Fibroblast of skin of left biceps (primary cell): ENCODE measurements at regions not wholly inside any gene's neighbourhood (a gene's known extent, or its start where the extent isn't known, plus 50 kb on each side); places are given as distances from the start of the nearest gene placed in this dataset.

Experiments
- DNase-seq, 2 experiments: peaks; one replicate each; pipeline ENCODE4 v3.0.0-alpha.2; 2013; ENCODE audit warnings: low read depth in 2 of 2

DNA sequence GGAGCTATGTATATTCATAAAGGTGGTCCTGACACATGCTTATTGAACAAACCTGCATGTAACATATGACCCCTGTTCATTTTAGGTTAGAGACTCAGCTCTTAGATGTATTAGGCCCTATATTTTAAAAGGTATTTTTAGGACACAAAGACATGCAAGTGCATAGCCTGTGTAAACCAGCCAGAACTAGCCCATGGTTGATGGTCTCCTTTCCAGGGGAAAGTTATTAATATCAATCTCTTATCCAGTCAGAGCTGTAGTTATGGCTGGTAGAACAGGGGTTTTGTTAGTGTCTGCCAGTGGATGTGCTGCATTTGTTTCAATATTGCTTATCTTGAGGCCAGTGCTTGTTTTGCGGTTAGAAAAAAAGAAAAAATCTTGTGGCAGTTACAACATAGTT, 488.6 kb downstream of the KCTD8 start:
- no peak for DNase-seq

DNA sequence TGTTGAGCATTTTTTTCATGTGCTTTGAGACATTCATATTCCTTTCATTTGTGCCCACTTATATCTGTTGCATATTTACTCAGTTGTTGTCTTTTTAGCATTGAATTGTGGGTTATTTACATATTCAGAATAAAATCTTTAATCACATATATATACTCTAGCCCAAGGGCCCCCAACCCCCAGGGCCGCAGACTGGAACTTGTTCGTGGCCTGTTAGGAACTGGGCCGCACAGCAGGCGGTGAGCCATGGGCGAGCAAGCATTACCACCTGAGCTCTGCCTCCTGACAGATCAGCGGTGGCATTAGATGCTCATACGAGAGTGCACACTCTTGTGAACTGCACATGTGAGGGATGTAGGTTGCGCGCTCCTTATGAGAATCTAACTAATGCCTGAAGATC, 480.6 kb downstream of the KCTD8 start:
- DNase-seq, result no peak

DNA sequence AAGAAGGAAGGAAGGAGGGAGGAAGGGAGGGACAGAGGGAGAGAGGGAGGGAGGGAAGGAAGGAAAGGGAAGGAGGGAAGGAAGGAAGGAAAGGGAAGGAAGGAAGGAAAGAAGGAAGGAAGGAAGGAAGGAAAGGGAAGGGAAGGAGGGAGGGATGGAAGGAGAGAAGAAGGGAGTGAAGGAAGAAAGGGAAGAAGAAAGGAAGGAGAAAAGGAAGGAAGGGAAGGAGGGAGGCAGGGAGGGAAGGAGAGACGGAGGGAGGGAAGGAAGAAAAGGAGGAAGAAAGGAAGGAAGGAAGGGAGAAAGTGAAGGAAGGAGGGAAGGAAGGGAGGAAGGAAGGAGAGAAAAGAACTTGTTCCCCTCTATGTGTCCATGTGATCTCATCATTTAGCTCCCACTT, 465.0 kb downstream of the KCTD8 start:
- DNase-seq, result no peak

DNA sequence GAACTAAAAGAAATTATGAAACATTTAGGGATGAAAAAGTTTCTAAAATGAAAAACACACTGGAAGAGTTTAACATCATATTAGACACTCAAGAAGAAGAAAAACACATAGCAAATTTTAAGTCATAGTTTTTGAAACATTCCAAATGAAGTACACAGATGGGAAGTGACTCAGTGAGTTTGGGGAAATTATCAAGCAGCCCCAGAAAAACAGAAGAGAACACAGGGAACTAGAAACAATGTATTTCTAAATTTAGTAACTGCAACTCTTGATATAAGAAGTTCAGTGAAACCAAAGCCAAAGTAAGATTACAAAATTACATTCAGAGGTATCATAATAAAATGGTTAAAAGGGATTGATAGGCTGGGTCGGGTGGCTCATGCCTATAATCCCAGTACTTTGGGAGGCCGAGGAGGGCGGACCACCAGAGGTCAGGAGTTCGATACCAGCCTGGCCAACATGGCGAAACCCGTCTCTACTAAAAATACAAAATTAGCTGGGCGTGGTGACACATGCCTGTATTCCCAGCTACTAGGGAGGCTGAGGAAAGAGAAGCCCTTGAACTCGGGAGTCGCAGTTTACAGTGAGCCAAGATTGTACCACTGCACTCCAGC, 461.2 kb downstream of the KCTD8 start:
- DNase-seq, result no peak

DNA sequence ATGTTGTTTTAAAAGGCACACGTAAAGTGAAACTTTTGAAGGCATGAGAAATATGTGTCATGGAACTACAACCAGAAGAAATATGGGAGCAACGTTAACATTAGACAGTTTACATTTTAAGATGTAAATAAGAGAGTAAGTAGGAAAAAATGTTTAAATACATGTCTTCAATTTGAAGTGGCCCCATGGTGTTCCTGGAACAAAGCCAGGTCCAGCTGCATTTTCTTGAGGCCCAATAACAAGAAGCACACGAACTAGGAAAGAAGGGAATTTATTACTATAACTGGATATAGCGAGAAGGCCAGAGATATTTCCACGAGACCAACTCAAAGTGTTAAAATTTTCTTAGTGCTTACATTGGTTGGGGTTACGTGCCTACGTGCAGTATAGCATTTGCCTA, 458.1 kb downstream of the KCTD8 start:
- DNase-seq, result no peak

DNA sequence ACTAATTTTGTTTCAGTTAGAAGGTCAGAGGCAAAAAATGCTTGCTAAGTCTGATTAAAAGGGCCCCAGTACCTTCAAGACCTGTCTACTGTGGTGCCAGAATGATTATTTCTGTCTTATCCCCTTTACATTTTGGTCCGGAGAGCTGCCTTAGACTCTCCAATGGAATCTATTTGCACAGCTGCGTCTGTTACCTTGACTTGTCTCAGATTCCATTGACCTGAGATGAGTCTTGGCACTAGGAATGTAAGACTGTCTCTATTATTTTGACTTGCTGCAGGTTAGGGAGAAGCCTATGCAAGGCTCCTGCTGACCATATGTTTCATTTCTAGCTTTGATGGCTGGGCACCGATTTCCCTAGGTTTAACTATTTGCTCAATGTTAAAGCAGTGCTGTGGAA, 457.6 kb downstream of the KCTD8 start:
- DNase-seq, result no peak

DNA sequence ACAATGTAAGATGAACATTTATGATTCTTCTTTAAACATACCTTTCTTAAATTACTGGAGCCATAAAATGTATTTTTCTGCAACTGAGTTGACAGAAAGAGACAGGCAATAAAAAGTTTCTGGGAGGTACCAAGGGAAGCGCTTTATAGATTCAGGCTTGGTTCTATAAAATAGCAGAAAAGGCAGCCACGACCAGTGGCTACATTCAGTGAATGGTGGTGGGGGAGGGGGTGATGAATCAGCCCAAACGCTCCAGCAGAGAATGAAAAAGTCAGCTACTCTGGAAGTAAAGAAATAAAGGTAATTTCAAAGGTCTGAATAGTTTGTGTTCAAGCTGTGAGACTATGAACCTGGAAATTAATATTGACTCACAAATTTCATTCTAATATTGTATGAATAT, 456.1 kb downstream of the KCTD8 start:
- no peak for DNase-seq

DNA sequence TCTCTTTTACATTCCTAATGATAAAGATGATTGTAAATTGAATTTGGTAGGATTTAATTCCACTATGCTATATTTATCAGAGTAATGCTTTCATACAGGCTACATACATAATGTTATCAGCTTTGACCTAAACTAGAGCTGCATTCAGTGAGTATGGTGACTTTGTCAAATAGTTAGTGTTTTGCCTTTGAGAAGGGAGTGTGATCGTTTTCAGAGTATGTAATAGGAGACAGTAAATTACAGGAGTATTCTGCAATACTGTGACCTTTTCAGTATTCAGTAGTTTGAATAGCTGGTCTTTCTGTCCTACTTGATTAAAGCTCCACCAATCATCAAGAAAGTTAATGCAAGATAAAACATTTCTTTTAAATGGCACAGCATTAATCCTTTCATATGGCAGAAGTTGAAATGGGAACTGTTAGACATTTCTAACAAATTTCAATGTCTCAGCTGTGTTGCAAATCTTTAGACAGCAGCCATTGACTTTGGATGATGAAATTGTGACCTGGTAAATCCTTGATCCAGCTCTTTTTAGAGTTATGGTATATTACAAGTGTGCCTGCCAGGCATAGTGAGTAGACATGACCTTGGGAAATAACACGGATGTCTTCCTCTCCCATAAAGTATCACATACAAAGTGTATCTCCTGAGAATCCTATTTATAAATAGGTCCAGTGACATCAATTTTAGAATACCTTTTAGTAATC, 455.3 kb downstream of the KCTD8 start:
- DNase-seq, result no peak

DNA sequence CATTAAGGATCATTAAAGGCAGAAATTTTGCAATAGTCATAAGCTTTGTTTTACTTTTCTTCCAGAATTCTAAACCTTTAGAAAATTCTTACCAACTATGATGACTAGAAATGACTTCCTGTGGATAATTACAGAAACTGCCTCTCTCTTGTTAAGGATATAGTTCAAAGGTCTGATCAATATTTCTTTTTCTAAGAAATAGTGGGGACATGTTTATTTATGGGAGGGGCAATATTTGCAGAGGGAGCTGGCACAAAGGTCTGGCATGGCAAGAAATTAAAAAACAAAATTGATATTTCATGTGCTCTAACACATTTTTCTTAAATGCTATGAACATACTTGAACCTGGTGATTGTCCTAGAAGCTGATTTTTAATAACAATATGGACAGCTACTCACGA, 448.9 kb downstream of the KCTD8 start:
- no peak for DNase-seq

DNA sequence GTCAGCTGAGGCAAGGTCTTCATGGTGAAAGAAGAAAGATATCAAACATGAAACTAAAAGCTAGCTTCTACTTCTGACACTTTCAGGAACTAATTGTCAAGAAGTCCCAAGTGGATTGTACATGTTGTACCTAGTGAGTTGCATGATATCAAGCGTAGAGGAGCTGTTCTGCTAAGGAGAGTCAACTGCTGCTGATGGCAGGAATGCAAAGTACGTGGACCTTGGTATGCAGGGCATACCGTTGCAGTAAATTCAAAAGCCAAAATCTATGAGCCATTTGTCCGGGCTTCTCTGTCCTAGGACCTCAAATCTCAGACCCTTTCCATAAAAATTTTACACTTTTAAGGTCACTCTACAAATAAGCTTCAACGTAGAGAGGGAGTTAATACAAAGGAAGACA, 446.2 kb downstream of the KCTD8 start:
- no peak for DNase-seq

DNA sequence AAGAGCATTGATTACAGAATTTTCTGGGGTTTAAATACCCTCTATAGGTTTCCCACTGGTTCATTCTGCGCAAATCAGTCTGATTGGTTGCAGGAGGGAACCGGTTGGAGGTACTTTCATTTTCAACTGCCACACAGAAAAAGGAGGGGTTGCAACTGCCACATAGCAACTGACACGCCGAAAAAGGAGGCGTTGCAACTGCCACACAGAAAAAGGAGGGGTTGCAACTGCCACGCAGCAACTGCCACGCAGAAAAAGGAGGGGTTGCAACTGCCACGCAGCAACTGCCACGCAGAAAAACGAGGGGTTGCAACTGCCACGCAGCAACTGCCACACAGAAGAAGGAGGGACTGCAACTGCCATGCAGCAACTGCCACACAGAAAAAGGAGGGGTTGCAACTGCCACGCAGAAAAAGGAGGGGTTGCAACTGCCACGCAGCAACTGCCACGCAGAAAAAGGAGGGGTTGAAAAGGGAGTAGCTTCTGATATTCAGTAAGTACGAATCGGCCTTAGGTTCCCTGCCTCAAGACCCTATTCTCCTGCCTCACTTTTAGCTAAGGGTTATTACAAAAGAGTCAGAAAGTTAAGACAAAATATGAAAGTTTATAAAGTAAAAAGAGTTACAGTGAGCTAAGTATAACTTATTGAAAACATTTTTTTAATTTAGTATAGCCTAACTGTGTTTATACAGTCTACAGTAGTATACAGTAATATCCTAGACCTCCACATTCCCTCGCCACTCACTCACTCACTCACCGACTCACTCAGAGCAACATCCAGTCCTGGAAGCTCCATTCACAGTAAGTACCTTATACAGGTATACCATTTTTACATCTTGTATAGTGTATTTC, 431.8 kb downstream of the KCTD8 start:
- DNase-seq, result no peak

DNA sequence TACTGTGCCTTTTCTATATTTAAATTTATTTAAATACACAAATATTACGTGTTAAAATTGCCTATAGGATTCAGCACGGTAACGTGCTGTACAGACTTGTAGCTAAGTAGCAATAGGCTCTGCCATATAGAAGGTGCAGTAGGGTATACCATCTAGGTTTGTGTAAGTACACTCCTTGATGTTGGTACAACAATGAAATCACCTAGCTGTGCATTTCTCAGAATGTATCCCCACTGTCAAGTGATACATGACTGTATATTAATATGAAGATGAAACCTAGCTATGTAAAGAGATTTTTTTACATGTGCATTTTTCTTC, 431.2 kb downstream of the KCTD8 start:
- DNase-seq, result no peak

DNA sequence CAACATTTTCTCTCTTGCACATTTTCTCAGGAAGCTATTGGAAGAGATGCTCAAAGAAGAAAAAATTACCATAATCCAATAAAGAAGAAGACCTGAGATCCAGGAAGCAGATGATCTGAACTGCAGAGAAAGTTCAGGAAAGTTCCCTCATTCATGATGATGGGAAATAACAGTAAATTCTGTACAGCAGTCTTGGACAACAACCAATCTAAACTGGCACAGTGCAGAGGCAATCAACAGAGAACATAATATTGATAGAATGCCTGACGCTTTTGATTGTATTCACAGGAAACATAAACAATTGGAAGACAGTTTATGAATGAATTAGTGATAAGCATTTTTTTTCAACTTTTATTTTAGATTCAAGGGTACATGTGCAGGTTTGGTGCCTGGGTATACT, 428.9 kb downstream of the KCTD8 start:
- DNase-seq, result no peak

DNA sequence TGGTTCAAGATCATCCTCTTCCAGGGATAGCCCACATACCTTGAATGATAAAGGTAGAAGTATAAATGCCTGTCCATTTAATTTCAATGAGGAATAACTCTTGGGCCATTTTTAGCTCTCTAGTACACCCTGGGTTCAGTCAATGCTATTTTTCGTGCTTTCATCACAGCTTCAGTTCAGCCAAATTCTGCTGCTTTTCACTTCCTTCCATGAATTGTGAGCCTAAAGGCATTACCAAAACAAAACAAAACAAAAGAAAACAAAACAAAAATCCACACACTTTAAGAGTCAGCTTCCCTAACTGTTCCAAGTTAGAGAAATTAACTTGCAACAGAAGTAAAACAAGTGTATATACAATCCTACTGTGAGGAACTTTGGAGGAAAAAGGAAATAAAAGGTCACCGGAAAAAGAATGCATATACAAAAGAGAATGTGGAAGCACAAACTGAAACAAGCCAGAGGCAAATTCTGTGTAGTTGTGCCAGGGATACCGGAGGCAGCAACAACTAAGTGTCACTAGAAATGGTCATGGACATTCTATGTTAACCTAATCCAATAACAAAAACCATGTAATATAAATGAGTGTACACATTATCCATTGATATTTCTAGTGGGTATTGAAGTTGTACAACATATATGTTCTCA, 423.1 kb downstream of the KCTD8 start:
- no peak for DNase-seq

DNA sequence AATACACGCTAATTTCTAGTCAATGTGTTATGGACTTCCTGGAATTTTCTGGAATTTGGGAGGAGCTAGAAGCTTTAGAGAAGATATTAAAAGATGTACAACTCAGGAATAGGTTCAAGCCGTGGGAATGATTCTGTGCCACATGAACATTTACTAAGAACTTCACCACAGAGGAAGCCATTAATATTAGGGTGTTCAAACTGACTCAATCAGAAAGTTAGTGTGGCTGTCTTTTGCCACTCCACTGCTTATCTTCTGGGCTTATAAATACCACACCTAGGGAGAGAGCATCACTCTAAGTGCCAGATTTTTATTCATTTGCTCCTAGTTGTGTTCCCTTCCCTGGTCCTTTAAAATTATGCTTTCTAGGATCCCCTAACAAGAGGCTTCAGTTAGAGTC, 409.8 kb downstream of the KCTD8 start:
- no peak for DNase-seq

DNA sequence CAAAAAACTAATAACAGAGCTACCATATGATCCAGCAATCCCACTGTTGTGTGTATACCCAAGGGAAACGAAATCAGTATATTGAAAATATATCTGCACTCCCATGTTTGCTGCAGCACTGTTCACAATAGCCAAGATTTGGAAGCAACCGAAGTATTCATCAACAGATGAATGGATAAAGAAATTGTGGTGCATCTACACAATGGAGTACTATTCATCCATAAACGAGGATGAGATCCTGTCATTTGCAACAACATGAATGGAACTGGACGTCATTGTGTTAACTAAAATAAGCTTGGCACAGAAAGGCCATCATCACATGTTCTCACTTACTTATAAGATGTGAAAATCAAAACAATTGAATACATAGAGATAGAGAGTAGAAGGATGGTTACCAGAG, 402.1 kb downstream of the KCTD8 start:
- DNase-seq, result no peak

DNA sequence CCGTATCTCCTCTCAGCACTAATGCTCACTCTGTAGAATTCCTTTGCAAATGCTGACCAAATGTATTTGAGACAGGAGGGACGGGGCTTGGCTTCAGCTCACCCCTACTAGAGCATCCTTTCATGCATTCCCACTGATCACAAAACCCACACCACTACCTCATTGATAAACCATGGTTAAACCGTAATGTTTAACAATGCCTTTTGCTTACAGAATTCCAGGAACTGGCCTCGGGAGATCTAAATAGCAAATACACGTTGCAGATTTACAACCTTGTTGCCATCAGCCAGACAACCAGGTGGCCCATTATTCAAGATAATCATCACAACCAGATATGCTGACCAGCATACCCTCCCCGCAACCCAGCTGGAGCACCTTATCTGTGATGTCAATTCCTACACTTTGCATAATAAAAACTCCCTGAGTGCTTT, 391.9 kb downstream of the KCTD8 start:
- DNase-seq, result no peak

DNA sequence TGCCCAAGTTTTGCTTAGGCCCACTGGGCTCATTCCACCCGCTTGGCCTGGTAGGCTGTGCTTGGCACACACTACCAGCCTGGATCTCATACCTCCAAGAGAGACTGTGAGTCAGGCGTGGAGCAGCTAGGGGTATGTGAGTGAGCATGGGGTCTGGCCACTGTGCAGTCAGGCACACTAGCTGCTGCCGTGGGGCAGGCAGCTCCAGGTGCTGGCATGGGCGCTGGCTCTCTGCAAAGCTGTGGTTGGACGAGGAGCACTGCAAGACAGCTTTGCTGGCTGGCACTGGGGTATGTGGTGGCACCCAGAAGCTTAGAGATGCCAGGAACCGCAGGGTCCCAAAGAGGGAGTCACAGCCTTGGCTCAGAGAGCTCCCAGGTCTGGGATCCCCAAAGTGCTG, 377.8 kb downstream of the KCTD8 start:
- no peak for DNase-seq

DNA sequence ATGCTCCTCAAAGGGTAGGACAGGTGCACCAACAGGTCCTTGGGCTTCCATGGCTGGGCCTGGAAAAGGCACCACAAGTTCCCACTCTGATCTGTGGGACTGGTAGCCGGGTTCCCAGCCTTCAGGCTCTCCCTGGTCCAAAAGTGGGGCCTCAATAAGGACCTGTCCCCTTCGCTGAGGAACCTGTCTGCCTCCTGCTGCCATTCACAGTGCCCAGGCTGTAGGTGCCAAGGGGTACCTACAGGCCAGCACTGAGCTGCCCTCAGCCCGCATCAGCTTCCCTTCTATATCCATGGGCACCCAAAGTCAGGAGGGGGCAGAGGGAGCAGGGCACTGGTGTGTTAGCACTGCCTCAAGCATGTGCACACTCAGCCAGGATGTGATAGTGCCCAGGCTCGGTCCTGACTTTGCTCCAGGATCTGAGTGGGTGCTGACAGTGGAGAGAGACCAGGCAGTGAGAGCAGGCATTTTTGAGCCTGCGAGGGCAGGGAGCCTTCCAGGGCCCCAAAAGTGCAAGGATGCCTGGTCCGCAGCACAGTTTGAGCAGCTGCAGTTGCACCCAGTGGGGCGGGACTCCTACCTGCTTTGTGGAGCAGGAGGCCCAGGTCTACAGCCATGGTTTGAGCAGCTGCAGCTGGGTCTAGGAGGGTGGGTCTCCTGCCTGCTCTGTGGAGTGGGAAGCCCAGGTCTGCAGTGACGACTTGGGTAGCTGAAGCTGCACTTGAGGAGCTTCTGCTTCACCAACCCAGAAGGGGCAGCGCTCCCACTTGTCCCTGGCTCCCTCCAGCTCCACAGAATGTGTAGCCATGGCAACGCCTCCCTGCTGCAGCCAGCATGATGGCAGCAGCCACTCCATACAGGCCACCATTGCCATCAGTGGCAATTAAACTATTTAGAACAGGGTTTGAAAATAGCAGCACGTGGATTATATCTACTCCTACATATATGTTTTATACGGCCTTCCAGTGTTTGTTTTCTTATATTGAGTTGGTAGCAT, 376.4 kb downstream of the KCTD8 start:
- DNase-seq, result no peak

DNA sequence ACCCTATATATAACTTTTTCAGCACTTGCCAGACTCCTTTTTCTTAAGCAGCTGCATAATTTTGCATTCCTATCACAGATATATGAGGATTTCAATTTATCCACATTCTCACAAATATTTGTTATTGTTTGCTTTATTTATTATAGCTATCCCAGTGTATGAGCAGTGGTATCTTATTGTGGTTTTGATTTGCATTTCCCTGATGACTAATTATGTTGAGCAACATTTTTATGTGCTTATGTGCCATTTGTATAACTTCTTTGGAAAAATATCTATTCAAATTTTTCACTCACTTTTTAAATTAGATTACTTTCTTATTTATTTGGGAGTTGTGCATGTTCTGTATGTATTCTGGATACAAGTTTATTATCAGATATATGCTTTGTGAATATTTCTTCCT, 361.9 kb downstream of the KCTD8 start:
- DNase-seq, result no peak

DNA sequence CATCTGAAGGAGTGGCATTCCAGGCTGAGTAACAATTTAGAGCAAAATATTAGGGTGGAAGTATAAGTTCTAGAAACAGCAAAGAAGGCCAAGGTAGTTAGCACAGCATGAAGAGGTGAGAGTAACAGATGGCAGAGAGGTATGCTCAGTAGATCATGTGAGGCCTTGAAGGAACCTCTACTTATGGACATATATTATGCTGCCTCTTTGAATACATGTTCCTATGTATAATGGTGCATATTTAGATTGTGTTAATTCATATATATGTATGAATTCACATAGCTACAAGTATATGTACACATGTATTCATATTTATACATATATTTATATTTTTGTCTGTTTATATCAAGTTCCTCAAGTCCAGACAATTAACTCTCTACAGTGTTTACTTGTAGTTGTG, 355.2 kb downstream of the KCTD8 start:
- no peak for DNase-seq
